Ovary (tissue), 3 donors: ENCODE measurements at regions not wholly inside any gene's neighbourhood (a gene's known extent, or its start where the extent isn't known, plus 50 kb on each side); places are given as distances from the start of the nearest gene placed in this dataset.

Experiments used
- CTCF ChIP-seq, 3 donors: fragments of 450-650 bp in 2 of 3; fragments of 200-600 bp in 1 of 3; IDR thresholded peaks; one replicate each; pipeline versions ENCODE4 v1.5.1 to v1.8.0; 2016 to 2022; ENCODE audit warnings: antibody characterized with exemption in 3 of 3, mild to moderate bottlenecking in 1 of 3
- EP300 ChIP-seq: sonication (generic); formaldehyde crosslinking; IDR thresholded peaks from one replicate; pipeline ENCODE4 v1.6.1; 2017; ENCODE audit warnings: antibody characterized with exemption
- POLR2A ChIP-seq: fragments of 450-650 bp; IDR thresholded peaks from one replicate; pipeline ENCODE4 v1.6.1; 2017; ENCODE audit warnings: antibody characterized with exemption, mild to moderate bottlenecking, moderate library complexity
- donor health status: DM: no; HTN: no; CAD: no.

- TF ChIP-seq POLR2A = no peak
- TF ChIP-seq CTCF (IDR thresholded peaks at IDR 0.05) = no peak
- no peak for TF ChIP-seq EP300
Observed at GRCh38 chr4:180512801-180513475, 1730.3 kb upstream of the TENM3 start.
